B cell (primary cell): ENCODE measurements at regions not wholly inside any gene's neighbourhood (a gene's known extent, or its start where the extent isn't known, plus 50 kb on each side); places are given as distances from the start of the nearest gene placed in this dataset.

Experiments used
- ATAC-seq: fragments of 200-7000 bp; cut with Tn5 transposase; one replicate; pipeline ENCODE4 v1.10.0; 2021; ENCODE audit warnings: low read depth, mild to moderate bottlenecking, moderate number of reproducible peaks, moderate library complexity
- CTCF ChIA-PET: fragments of 350-600 bp; sonication (Branson Sonifier 250); formaldehyde crosslinking; loops from one replicate; lab custom pipeline; 2021; ENCODE audit warnings: antibody characterized with exemption, inconsistent platforms; lab: Charles Lee
- POLR2A ChIA-PET: fragments of 350-600 bp; sonication (Branson Sonifier 250); formaldehyde crosslinking; loops from one replicate; lab custom pipeline; 2021; ENCODE audit warnings: antibody characterized with exemption; lab: Charles Lee
- DNase-seq: peaks from one replicate; pipeline ENCODE4 v3.0.0; 2013
- H2AFZ ChIP-seq: 2 replicates; pipeline ENCODE4 v1.6.1; 2012; ENCODE audit warnings: mild to moderate bottlenecking, low read depth, low read length; ENCODE audit not compliant: insufficient read depth, poor library complexity, severe bottlenecking
- H3K27ac ChIP-seq, 2 donors: 1 replicate in 1 of 2; 2 replicates in 1 of 2; pipeline ENCODE4 v1.5.1; 2012 to 2013; ENCODE audit warnings: low read length in 2 of 2, mild to moderate bottlenecking in 2 of 2, moderate library complexity in 1 of 2
- H3K27me3 ChIP-seq, 4 experiments: fragments of 200-600 bp in 1 of 4; sonication (generic) in 1 of 4; replicated peaks in 1 of 4; 1 replicate in 2 of 4; 2 replicates in 2 of 4; pipeline versions ENCODE4 v1.6.1 to v1.7.0; 2013 to 2016; ENCODE audit warnings: low read length in 3 of 4, mild to moderate bottlenecking in 2 of 4, mixed read lengths in 1 of 4, moderate library complexity in 1 of 4; ENCODE audit not compliant: insufficient read depth in 4 of 4, control insufficient read depth in 3 of 4; ENCODE audit errors: control extremely low read depth in 1 of 4
- H3K36me3 ChIP-seq, 2 experiments: replicated peaks in 1 of 2; 1 replicate in 1 of 2; 2 replicates in 1 of 2; pipeline versions ENCODE4 v1.6.1 to v1.7.1; 2013; ENCODE audit warnings: low read length in 1 of 2; ENCODE audit not compliant: insufficient read depth in 2 of 2, control insufficient read depth in 1 of 2; ENCODE audit errors: control extremely low read depth in 1 of 2, extremely low read depth in 1 of 2
- H3K4me1 ChIP-seq, 2 donors: fragments of 200-600 bp in 1 of 2; sonication (generic) in 1 of 2; 1 replicate in 1 of 2; 2 replicates in 1 of 2; pipeline versions ENCODE4 v1.5.1 to v1.6.1; 2013 to 2017; ENCODE audit warnings: low read length in 2 of 2; ENCODE audit not compliant: control insufficient read depth in 2 of 2, insufficient read depth in 2 of 2
- H3K4me2 ChIP-seq: replicated peaks from 2 replicates; pipeline ENCODE3; 2012; ENCODE audit warnings: mild to moderate bottlenecking, low read depth, low read length; ENCODE audit not compliant: poor library complexity, severe bottlenecking
- H3K4me3 ChIP-seq, 5 experiments: fragments of 200-600 bp in 1 of 5; sonication (generic) in 1 of 5; 1 replicate in 3 of 5; 2 replicates in 2 of 5; pipeline versions ENCODE4 v1.5.1 to v1.7.0; 2011 to 2016; ENCODE audit warnings: low read length in 4 of 5, mild to moderate bottlenecking in 4 of 5, low read depth in 2 of 5, control low read depth in 1 of 5, moderate library complexity in 1 of 5; ENCODE audit not compliant: insufficient read depth in 1 of 5; ENCODE audit errors: control extremely low read depth in 1 of 5, extremely low read depth in 1 of 5
- H3K79me2 ChIP-seq: fragments of 200-600 bp; sonication (generic); one replicate; pipeline ENCODE4 v1.6.0; 2016; ENCODE audit warnings: low read length; ENCODE audit not compliant: control insufficient read depth, insufficient read depth
- H3K9ac ChIP-seq: fragments of 200-600 bp; sonication (generic); 2 replicates; pipeline ENCODE4 v1.6.1; 2017; ENCODE audit warnings: mild to moderate bottlenecking, low read length, moderate library complexity
- H3K9me3 ChIP-seq, 3 donors: one replicate each; pipeline versions ENCODE4 v1.6.1 to v1.7.1; 2013; ENCODE audit warnings: low read length in 2 of 3; ENCODE audit not compliant: control insufficient read depth in 2 of 3, insufficient read depth in 1 of 3; ENCODE audit errors: control extremely low read depth in 1 of 3
- H4K20me1 ChIP-seq: 2 replicates; pipeline ENCODE4 v1.6.0; 2012; ENCODE audit warnings: mild to moderate bottlenecking, low read length; ENCODE audit not compliant: insufficient read depth, control insufficient read depth, poor library complexity, severe bottlenecking
- H3K27ac Mint-ChIP-seq: one replicate; pipeline ENCODE4 v1.8.0; 2021; ENCODE audit warnings: mixed read lengths
- H3K27me3 Mint-ChIP-seq: one replicate; pipeline ENCODE4 v1.8.0; 2021; ENCODE audit warnings: mixed read lengths
- H3K4me1 Mint-ChIP-seq: one replicate; pipeline ENCODE4 v1.8.0; 2021; ENCODE audit warnings: mixed read lengths
- H3K4me3 Mint-ChIP-seq: one replicate; pipeline ENCODE4 v1.8.0; 2021; ENCODE audit warnings: mixed read lengths
- H3K9me3 Mint-ChIP-seq: one replicate; pipeline ENCODE4 v1.8.0; 2022; ENCODE audit warnings: mixed read lengths; ENCODE audit not compliant: insufficient read depth
- CTCF ChIP-seq: fragments of 200-600 bp; IDR thresholded peaks from one replicate; pipeline ENCODE4 v1.8.0; 2022; ENCODE audit warnings: antibody characterized with exemption, mild to moderate bottlenecking
- EZH2 ChIP-seq: IDR thresholded peaks from 2 replicates; pipeline ENCODE4 v1.6.1; 2012; ENCODE audit warnings: borderline replicate concordance, low read depth, mild to moderate bottlenecking, moderate library complexity, low read length; ENCODE audit not compliant: insufficient read depth, poor library complexity, severe bottlenecking
- WGBS: methylation state at CpG from one replicate; pipeline ENCODE4 v1.1.5; 2013; ENCODE audit warnings: missing lambda C conversion rate; ENCODE audit not compliant: insufficient coverage; 5-methylcytosine and 5-hydroxymethylcytosine counted together
- intact Hi-C: fragments of 100-400 bp; cut with micrococcal nuclease; formaldehyde crosslinking; loops from one replicate; pipeline ENCODE4 v1.10.0; 2022

DNA sequence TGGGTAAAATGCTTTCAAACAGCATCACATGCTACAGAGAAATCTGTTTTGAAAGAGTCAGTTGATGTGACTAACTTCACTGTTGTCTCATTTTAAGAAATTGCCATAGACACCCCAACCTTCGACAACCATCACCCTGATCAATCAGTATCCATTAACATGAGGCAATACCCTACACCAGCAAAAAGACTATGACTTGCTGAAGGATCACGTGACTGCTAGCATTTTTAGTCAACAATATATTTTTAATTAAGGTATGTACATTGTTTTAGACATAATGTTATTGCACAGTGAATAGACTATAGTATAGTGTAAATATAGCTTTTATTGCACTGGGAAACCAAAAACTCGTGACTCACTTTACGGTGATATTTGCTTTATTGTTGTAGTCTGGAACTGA, 200.0 kb upstream of the ARHGAP24 start:
- Mint-ChIP-seq H3K4me1 (no peaks in the 10 kb centered on the region), H3K4me3 (no peak overlapping the region), H3K27me3 (peaks cover 3% of the 10 kb centered on the region), H3K9me3 (no peaks in the 10 kb centered on the region), H3K27ac (no peak overlapping the region)
- no peak for TF ChIP-seq CTCF
- no peak for TF ChIP-seq EZH2
- H2AFZ ChIP-seq: no peak overlapping the region
- ChIA-PET CTCF (no interaction called here), POLR2A (no interaction called here)
- no peaks in the 10 kb centered on the region for H3K79me2 ChIP-seq
- no peak overlapping the region for H3K27ac ChIP-seq
- H3K4me2 ChIP-seq: no peak overlapping the region
- peaks cover 0 to 4% (median 0%) of the 10 kb centered on the region in 4 experiments for H3K27me3 ChIP-seq
- no peak for ATAC-seq
- no peak overlapping the region for H3K9ac ChIP-seq
- no peaks in the 10 kb centered on the region for H4K20me1 ChIP-seq
- H3K36me3 ChIP-seq: no peaks in the 10 kb centered on the region
- H3K4me1 ChIP-seq: no peaks in the 10 kb centered on the region
- intact Hi-C loops: no loop called here
- peaks cover 0 to 11% (median 5%) of the 10 kb centered on the region in 3 donors for H3K9me3 ChIP-seq
- DNase-seq: no peak
- no peak overlapping the region for H3K4me3 ChIP-seq
- WGBS: no CpG with 5 or more reads among the region's 4 CpGs

GRCh38 chr4:85280963-85281362, 194.0 kb upstream of the ARHGAP24 start:
- Histone ChIP-seq H3K9me3 (peaks cover 0 to 3% (median 0%) of the 10 kb centered on the region in 3 donors), H3K4me2 (no peak overlapping the region), H3K27me3 (peaks cover 0 to 4% (median 1%) of the 10 kb centered on the region in 4 experiments), H3K27ac (no peak overlapping the region), H3K79me2 (no peaks in the 10 kb centered on the region), H3K4me1 (no peaks in the 10 kb centered on the region), H3K9ac (no peak overlapping the region), H2AFZ (no peak overlapping the region), H3K4me3 (no peak overlapping the region), H4K20me1 (no peaks in the 10 kb centered on the region), H3K36me3 (no peaks in the 10 kb centered on the region)
- Mint-ChIP-seq H3K9me3 (no peaks in the 10 kb centered on the region), H3K27ac (no peak overlapping the region), H3K27me3 (peaks cover 3% of the 10 kb centered on the region), H3K4me1 (no peaks in the 10 kb centered on the region), H3K4me3 (no peak overlapping the region)
- CTCF ChIA-PET: no interaction called here
- no peak for TF ChIP-seq CTCF
- TF ChIP-seq EZH2: no peak
- WGBS: 75% methylated on average over 1 of the region's 2 CpGs
- ATAC-seq (no peak), DNase-seq (no peak)
- POLR2A ChIA-PET: no interaction called here
- intact Hi-C loops: no loop called here
